MM.1S (cell line): ENCODE measurements at regions not wholly inside any gene's neighbourhood (a gene's known extent, or its start where the extent isn't known, plus 50 kb on each side); places are given as distances from the start of the nearest gene placed in this dataset.

Experiments used
- DNase-seq: peaks from one replicate; pipeline ENCODE4 v3.0.0-alpha.2; 2015
- H2AFZ ChIP-seq: fragments of 300-600 bp; sonication (generic); 2 replicates; pipeline ENCODE4 v1.6.0; 2016; ENCODE audit warnings: antibody characterized with exemption, low read length
- H3F3A ChIP-seq: fragments of 300-600 bp; sonication (generic); 2 replicates; pipeline ENCODE4 v1.6.1; 2016; ENCODE audit warnings: mild to moderate bottlenecking, antibody characterized with exemption, low read length, moderate library complexity, mixed read lengths; ENCODE audit not compliant: insufficient read depth
- H3K27ac ChIP-seq: fragments of 300-600 bp; sonication (generic); 2 replicates; pipeline ENCODE4 v1.5.1; 2016; ENCODE audit warnings: mild to moderate bottlenecking, low read length
- H3K27me3 ChIP-seq: fragments of 300-600 bp; sonication (generic); replicated peaks from 2 replicates; pipeline ENCODE4 v1.6.0; 2016; ENCODE audit warnings: low read length; ENCODE audit not compliant: insufficient read depth
- H3K36me3 ChIP-seq: fragments of 300-600 bp; sonication (generic); replicated peaks from 2 replicates; pipeline ENCODE4 v1.6.1; 2016; ENCODE audit warnings: mild to moderate bottlenecking, low read length, mixed read lengths; ENCODE audit not compliant: insufficient read depth
- H3K4me1 ChIP-seq: fragments of 300-600 bp; sonication (generic); 2 replicates; pipeline ENCODE4 v1.6.1; 2016; ENCODE audit warnings: low read length, mixed read lengths
- H3K4me2 ChIP-seq: fragments of 300-600 bp; sonication (generic); 2 replicates; pipeline ENCODE4 v1.6.0; 2016; ENCODE audit warnings: low read depth, low read length
- H3K4me3 ChIP-seq: fragments of 300-600 bp; sonication (generic); 2 replicates; pipeline ENCODE4 v1.5.1; 2016; ENCODE audit warnings: low read length, mixed read lengths
- H3K79me2 ChIP-seq: fragments of 300-600 bp; sonication (generic); 2 replicates; pipeline ENCODE4 v1.6.1; 2016; ENCODE audit warnings: mixed run types, low read length, mixed read lengths
- H3K9ac ChIP-seq: fragments of 300-600 bp; sonication (generic); 2 replicates; pipeline ENCODE4 v1.6.1; 2016; ENCODE audit warnings: low read length, mixed read lengths
- H3K9me2 ChIP-seq: fragments of 300-600 bp; sonication (generic); replicated peaks from 2 replicates; pipeline ENCODE4 v1.6.1; 2016; ENCODE audit warnings: mild to moderate bottlenecking, low read length, mixed read lengths; ENCODE audit not compliant: insufficient read depth
- H3K9me3 ChIP-seq: fragments of 300-600 bp; sonication (generic); replicated peaks from 2 replicates; pipeline ENCODE4 v1.6.1; 2016; ENCODE audit warnings: mild to moderate bottlenecking, low read length, mixed read lengths; ENCODE audit not compliant: insufficient read depth
- H4K20me1 ChIP-seq: fragments of 300-600 bp; sonication (generic); 2 replicates; pipeline ENCODE4 v1.6.1; 2016; ENCODE audit warnings: mild to moderate bottlenecking, low read length, moderate library complexity, mixed read lengths; ENCODE audit not compliant: insufficient read depth
- EZH2 ChIP-seq: fragments of 300-600 bp; sonication (generic); optimal IDR thresholded peaks from 2 replicates; pipeline ENCODE3; 2017; ENCODE audit warnings: low read depth, mild to moderate bottlenecking, antibody characterized with exemption, low read length, mixed read lengths
- EZH2phosphoT487 ChIP-seq: fragments of 300-600 bp; sonication (generic); IDR thresholded peaks from 2 replicates; pipeline ENCODE4 v1.6.1; 2018; ENCODE audit warnings: antibody characterized with exemption, low read length
- TF ChIP-seq, protein P1 (sequence below): fragments of 300-600 bp; sonication (generic); IDR thresholded peaks from 2 replicates; pipeline ENCODE4 v1.5.1; 2016; ENCODE audit warnings: antibody characterized with exemption, low read length, mixed read lengths

DNA sequence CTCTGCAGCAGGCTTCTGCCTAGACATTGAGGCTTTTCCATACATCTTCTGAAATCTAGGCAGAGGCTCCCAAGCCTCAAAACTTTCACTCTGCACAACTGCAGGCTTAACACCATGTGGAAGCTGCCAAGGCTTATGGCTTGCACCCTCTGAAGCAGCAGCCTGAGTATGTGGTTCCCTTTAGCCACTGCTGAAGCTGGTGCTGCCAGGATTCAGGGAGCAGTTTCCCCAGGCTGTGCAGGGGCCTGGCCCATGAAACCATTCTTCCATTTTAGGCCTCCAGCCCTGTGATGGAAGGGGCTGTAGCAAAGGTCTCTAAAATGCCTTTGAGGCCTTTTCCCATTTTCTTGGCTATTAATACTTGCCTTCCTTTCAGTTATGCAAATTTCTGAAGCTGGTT, 680.3 kb upstream of the FTMT start:
- no peak overlapping the region for H3K9ac ChIP-seq
- H4K20me1 ChIP-seq: no peaks in the 10 kb centered on the region
- no peak for DNase-seq
- no peak overlapping the region for H2AFZ ChIP-seq
- H3K4me1 ChIP-seq: no peaks in the 10 kb centered on the region
- H3K9me3 ChIP-seq: no peaks in the 10 kb centered on the region
- H3K4me2 ChIP-seq: no peak overlapping the region
- H3K79me2 ChIP-seq: no peaks in the 10 kb centered on the region
- TF ChIP-seq, protein P1, sequence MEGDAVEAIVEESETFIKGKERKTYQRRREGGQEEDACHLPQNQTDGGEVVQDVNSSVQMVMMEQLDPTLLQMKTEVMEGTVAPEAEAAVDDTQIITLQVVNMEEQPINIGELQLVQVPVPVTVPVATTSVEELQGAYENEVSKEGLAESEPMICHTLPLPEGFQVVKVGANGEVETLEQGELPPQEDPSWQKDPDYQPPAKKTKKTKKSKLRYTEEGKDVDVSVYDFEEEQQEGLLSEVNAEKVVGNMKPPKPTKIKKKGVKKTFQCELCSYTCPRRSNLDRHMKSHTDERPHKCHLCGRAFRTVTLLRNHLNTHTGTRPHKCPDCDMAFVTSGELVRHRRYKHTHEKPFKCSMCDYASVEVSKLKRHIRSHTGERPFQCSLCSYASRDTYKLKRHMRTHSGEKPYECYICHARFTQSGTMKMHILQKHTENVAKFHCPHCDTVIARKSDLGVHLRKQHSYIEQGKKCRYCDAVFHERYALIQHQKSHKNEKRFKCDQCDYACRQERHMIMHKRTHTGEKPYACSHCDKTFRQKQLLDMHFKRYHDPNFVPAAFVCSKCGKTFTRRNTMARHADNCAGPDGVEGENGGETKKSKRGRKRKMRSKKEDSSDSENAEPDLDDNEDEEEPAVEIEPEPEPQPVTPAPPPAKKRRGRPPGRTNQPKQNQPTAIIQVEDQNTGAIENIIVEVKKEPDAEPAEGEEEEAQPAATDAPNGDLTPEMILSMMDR: no peak
- TF ChIP-seq EZH2phosphoT487: no peak
- TF ChIP-seq EZH2: no peak
- no peak overlapping the region for H3K27ac ChIP-seq
- H3K4me3 ChIP-seq: no peak overlapping the region
- no peaks in the 10 kb centered on the region for H3K27me3 ChIP-seq
- H3K36me3 ChIP-seq: no peaks in the 10 kb centered on the region
- H3F3A ChIP-seq: no peaks in the 10 kb centered on the region
- H3K9me2 ChIP-seq: no peaks in the 10 kb centered on the region

DNA sequence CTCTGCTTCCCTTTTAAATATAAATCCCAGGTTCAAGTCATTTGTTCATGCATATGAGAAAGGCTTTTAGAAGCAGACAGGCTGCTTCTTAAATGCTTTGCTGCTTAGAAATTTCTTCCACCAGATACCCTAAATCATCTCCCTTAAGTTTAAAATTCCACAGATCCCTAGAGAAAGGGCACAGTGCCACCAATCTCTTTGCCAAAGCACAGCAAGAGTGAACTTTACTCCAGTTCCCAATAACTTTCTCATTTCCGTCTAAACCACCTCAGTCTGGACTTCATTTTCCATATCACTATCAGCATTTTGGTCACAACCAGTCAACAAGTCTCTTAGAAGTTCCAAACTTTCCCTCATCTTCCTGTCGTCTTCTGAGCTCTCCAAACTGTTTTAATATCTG, 679.8 kb upstream of the FTMT start:
- Histone ChIP-seq H3K9me3 (no peaks in the 10 kb centered on the region), H4K20me1 (no peaks in the 10 kb centered on the region), H3K4me2 (no peak overlapping the region), H3F3A (no peaks in the 10 kb centered on the region), H3K36me3 (no peaks in the 10 kb centered on the region), H3K9ac (no peak overlapping the region), H3K27me3 (no peaks in the 10 kb centered on the region), H3K4me3 (no peak overlapping the region), H2AFZ (no peak overlapping the region), H3K4me1 (no peaks in the 10 kb centered on the region), H3K79me2 (no peaks in the 10 kb centered on the region), H3K27ac (no peak overlapping the region), H3K9me2 (no peaks in the 10 kb centered on the region)
- no peak for DNase-seq
- no peak for TF ChIP-seq EZH2phosphoT487

DNA sequence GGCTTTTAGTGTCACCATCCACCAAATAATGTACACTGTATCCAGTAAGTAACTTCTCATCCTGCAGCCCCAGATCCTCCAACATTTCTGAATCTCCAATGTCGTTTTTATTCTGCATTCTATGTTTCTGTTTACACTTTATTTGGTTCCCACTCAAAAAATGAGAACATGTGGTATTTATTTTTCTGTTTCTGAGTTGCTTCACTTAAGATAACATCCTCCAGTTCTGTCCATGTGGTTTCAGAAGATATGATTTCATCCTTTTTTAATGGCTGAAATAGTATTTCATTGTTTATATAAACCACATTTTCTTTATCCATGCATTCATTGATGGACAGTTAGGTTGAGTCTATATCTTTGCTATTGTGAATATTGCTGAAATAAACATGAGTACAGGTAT, 677.3 kb upstream of the FTMT start:
- no peak overlapping the region for H2AFZ ChIP-seq
- no peaks in the 10 kb centered on the region for H3K9me2 ChIP-seq
- H3K9ac ChIP-seq: no peak overlapping the region
- no peaks in the 10 kb centered on the region for H4K20me1 ChIP-seq
- H3K27ac ChIP-seq: no peak overlapping the region
- H3K4me1 ChIP-seq: no peaks in the 10 kb centered on the region
- no peaks in the 10 kb centered on the region for H3K9me3 ChIP-seq
- H3K36me3 ChIP-seq: no peaks in the 10 kb centered on the region
- TF ChIP-seq EZH2phosphoT487 (no peak), EZH2 (no peak)
- TF ChIP-seq, protein P1: no peak
- H3K79me2 ChIP-seq: no peaks in the 10 kb centered on the region
- no peaks in the 10 kb centered on the region for H3F3A ChIP-seq
- no peak overlapping the region for H3K4me3 ChIP-seq
- no peak overlapping the region for H3K4me2 ChIP-seq
- H3K27me3 ChIP-seq: no peaks in the 10 kb centered on the region
- DNase-seq: no peak

DNA sequence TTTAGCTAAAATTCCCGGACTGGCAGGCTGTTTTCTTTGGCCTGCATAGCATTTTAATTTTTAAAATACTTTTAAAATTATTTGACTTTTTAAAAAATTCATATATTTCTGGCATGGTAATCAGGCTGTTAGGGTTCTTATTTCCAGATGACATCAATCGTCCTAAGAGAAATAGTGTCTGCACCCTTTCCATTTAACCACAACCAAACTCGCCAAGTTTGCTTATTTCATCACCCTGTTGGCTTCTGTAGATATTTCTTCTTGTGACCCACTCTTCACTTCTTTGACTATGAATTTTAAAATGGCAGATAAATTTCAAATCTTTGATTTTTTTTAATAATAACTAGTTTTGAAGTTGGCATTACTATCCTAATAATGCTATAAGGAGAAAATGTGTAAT, 675.7 kb upstream of the FTMT start:
- Histone ChIP-seq H3F3A (no peaks in the 10 kb centered on the region), H2AFZ (no peak overlapping the region), H3K9ac (no peak overlapping the region), H3K9me3 (no peaks in the 10 kb centered on the region), H3K27ac (no peak overlapping the region), H3K4me2 (no peak overlapping the region), H3K36me3 (no peaks in the 10 kb centered on the region), H3K79me2 (no peaks in the 10 kb centered on the region), H3K4me1 (no peaks in the 10 kb centered on the region), H4K20me1 (no peaks in the 10 kb centered on the region), H3K9me2 (no peaks in the 10 kb centered on the region), H3K27me3 (no peaks in the 10 kb centered on the region), H3K4me3 (no peak overlapping the region)
- DNase-seq: no peak
- no peak for TF ChIP-seq EZH2
- TF ChIP-seq, protein P1: no peak
- TF ChIP-seq EZH2phosphoT487: no peak
